ENCODE measurements at regions not wholly inside any gene's neighbourhood (a gene's known extent, or its start where the extent isn't known, plus 50 kb on each side); places are given as distances from the start of the nearest gene placed in this dataset.
"Not testable (repeated sequence)": the region's sequence is repeated elsewhere in the genome, so short reads cannot be mapped to it uniquely, and the experiment has no call there.

GRCh38 chr7:149690688-149691446, 82.5 kb downstream of the ZNF467 start:
- no peak overlapping the region for H3K4me3 ChIP-seq (ENCODE audit: low read depth, low read length)
- peak; percentile 36 for DNase-seq (ENCODE audit: low read depth)
- TF ChIP-seq CTCF (conservative IDR thresholded peaks at IDR 0.05; ENCODE audit: low read depth, low read length), result no peak

- H3K4me3 ChIP-seq (ENCODE audit: low read depth, low read length), result no peak overlapping the region
- TF ChIP-seq CTCF (conservative IDR thresholded peaks at IDR 0.05; ENCODE audit: low read depth, low read length), result no peak
- DNase-seq (ENCODE audit: low read depth), result no peak
These were observed 84.1 kb downstream of the ZNF467 start for GRCh38 chr7:149689291-149689721.

- no peak overlapping the region for H3K4me3 ChIP-seq (ENCODE audit: low read depth, low read length)
- TF ChIP-seq CTCF (conservative IDR thresholded peaks at IDR 0.05; ENCODE audit: low read depth, low read length), result no peak
- no peak for DNase-seq (ENCODE audit: low read depth)
These were observed 84.6 kb downstream of the ZNF467 start for GRCh38 chr7:149688836-149689235.

GRCh38 chr7:149687820-149688219, 85.6 kb downstream of the ZNF467 start:
- not testable (repeated sequence) for H3K4me3 ChIP-seq (ENCODE audit: low read depth, low read length); DNase-seq (ENCODE audit: low read depth)

GRCh38 chr7:149686449-149686848, 86.9 kb downstream of the ZNF467 start:
- no peak for TF ChIP-seq CTCF (conservative IDR thresholded peaks at IDR 0.05; ENCODE audit: low read depth, low read length)
- DNase-seq (ENCODE audit: low read depth), result no peak
- no peak overlapping the region for H3K4me3 ChIP-seq (ENCODE audit: low read depth, low read length)

- H3K4me3 ChIP-seq (ENCODE audit: low read depth, low read length), result no peak overlapping the region
- no peak for DNase-seq (ENCODE audit: low read depth)
- no peak for TF ChIP-seq CTCF (conservative IDR thresholded peaks at IDR 0.05; ENCODE audit: low read depth, low read length)
These were observed 87.4 kb downstream of the ZNF467 start for GRCh38 chr7:149686011-149686410.

- no peak for TF ChIP-seq CTCF (conservative IDR thresholded peaks at IDR 0.05; ENCODE audit: low read depth, low read length)
- H3K4me3 ChIP-seq (ENCODE audit: low read depth, low read length), result no peak overlapping the region
- DNase-seq (ENCODE audit: low read depth), result no peak
These were observed 87.9 kb downstream of the ZNF467 start for GRCh38 chr7:149685455-149685854.

Data from epithelial cell of proximal tubule (primary cell).